LNCaP clone FGC (cell line): ENCODE measurements at regions not wholly inside any gene's neighbourhood (a gene's known extent, or its start where the extent isn't known, plus 50 kb on each side); places are given as distances from the start of the nearest gene placed in this dataset.
"Not testable (repeated sequence)": the region's sequence is repeated elsewhere in the genome, so short reads cannot be mapped to it uniquely, and the experiment has no call there.

ENCODE experiments used
- DNase-seq: peaks from one replicate; pipeline ENCODE4 v3.0.0-alpha.2; 2011; ENCODE audit warnings: low read depth
- H3K4me3 ChIP-seq: 2 replicates; pipeline ENCODE4 v1.5.1; 2011; ENCODE audit warnings: mild to moderate bottlenecking, low read depth, low read length, control low read depth
- CTCF ChIP-seq: IDR thresholded peaks from 2 replicates; pipeline ENCODE4 v1.5.1; 2012; ENCODE audit warnings: mild to moderate bottlenecking; ENCODE audit not compliant: control insufficient read depth, insufficient read depth; ENCODE audit errors: extremely low read depth

DNA sequence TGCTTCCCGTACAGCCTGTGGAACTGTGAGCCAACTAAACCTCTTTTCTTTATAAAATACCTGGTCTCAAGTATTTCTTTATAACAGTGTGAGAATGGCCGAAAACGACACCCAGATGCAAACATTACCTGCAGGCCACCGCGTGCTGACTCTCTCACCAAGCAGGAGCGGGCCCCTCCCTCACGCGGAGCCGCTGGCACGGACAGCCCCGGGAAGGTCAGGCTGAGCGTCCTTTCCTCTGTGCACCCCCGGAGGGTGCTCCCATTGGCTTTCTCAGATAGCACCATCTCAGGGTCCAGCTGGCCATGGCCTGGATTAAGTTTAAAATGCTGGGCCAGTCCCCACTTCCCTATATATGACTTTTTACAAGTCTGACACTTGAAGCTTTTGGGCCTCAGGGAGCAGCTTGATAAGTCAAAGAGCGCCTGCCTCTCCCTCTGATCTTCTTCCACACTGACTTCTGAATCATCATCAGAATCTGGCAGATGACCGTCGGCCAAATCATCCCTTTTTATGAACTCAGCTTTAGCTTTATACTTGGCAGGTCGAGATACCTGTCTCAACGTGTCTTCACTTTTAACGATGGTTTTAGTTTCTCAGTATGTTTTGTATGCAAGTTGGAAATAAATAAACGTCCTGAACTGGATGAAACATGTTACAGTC, 115.1 kb upstream of the PRKX start:
- not testable (repeated sequence) for H3K4me3 ChIP-seq, DNase-seq

DNA sequence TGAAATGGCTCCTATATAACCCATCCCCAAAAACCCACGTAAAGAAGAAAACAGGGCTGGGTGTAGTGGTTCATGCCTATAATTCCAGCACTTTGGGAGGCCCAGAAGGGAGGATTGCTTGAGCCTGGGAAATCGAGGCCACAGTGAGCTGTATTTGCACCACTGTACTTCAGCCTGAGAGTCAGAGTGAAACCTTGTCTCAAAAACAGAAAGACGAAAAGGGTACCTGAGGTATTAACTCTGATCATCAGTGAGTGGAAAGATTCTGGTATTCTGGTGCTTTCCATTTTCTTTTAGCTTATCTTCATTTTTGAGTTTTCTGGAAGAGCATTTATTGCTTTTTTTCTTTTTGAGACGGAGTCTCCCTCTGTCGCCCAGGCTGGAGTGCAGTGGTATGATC, 110.6 kb upstream of the PRKX start:
- not testable (repeated sequence) for DNase-seq, H3K4me3 ChIP-seq

DNA sequence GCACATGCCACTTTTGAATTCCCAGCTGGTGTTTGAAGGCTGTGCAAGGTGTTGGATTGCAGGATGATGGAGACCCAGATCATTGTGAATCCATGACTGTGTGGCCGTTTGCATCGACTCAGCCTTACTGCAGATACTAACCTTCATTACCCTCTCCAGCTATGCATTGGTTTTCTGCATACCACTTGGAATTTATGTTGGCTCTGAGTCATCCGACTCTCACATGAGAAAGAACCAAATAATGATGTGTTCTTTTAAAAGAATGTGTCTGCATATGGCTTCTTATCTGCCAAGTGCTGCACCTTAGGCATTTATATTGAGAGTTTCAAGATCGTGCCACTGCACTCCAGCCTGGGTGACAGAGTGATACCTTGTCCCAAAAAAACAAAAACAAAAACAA, 106.7 kb upstream of the PRKX start:
- DNase-seq = no peak
- H3K4me3 ChIP-seq = no peak overlapping the region
- no peak for TF ChIP-seq CTCF

- not testable (repeated sequence) for DNase-seq, H3K4me3 ChIP-seq
These were observed 104.0 kb upstream of the PRKX start for GRCh38 chrX:3817480-3817879.

DNA sequence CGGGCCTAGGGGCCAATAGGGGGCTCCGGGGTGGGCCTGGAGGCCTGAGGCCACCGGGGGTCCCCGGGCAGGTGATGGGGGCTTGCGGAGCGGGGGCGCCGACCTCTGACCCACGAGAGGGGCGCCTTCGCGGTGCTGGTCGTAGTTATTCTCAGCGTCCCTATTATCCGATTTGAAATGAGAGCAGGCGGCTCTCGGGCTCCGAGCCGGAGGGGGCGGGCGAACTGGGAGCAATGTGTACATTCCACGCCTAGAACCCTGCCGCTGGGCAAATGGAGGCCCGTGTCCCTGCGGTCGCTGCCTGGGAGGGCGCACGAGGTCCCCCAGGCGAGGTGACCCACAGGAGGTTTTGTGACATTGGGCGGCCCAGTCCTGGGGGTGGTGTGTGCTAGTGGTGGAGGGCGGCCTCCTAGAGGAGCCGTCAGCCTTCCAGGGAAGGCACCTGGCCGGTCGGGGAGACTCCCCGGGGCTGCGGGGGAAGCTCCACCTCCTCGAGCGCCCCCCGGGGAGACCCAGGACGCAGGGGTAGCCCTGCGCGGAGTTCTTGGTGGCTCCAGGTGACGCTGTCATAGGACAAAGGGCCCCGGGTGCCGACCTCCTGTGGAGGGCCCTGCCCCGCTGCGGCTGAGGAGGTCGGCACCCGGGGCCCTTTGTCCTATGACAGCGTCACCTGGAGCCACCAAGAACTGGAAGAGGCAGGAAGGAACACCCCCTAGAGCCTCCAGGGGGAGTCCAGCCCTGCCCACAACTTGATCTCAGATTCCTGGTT, 102.6 kb upstream of the PRKX start:
- DNase-seq = no peak
- peak overlapping the region; percentile 67 for H3K4me3 ChIP-seq
- no peak for TF ChIP-seq CTCF

DNA sequence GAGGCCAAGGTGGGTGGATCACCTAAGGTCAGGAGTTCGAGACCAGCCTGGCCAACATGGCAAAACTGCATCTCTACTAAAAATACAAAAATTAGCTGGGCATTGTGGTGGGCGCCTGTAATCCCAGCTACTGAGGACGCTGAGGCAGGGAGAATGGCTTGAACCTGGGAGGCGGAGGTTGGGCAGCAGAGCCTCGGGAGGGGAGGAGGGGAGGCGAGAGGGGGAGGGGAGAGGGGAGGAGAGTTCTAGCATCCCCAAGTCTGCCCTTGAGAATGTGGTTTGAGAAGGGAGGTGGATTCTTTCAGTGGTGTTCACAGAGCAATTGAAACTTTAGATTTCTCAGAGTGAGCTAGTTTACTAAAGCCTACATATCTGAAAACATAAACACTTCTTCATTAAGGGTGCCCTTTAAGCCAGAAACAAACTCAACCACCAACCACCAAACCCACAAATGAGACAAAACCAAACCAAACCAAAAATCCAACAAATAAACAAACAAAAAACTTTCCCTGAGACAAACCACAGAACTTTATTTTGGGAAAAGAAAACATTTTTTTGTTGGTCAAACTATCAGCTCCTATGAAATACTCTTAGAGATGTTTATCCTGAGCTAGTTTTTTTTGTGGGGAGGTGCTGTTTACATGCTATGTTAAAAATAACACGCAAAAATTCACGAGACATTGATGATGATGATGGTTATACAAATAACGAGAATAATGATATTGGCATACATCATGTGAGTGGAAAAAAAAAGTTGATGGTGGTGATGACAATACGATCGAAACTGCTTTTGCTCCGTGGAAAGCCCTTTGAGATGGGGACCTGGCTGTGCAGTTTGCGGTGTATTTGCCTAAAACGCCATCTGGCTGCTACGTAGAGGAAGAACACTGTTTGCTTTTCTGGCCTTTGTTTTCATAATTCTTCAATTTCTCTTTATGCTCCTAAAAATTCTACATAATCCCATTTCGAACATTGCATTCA, 98.2 kb upstream of the PRKX start:
- TF ChIP-seq CTCF = peak; percentile 57
- DNase-seq = no peak
- H3K4me3 ChIP-seq = no peak overlapping the region

- H3K4me3 ChIP-seq = no peak overlapping the region
- DNase-seq = no peak
- no peak for TF ChIP-seq CTCF
These were observed 94.5 kb upstream of the PRKX start for GRCh38 chrX:3807906-3808305.

GRCh38 chrX:3806630-3807029, 93.2 kb upstream of the PRKX start:
- H3K4me3 ChIP-seq = no peak overlapping the region
- no peak for TF ChIP-seq CTCF
- DNase-seq = no peak
